ENCODE measurements at regions not wholly inside any gene's neighbourhood (a gene's known extent, or its start where the extent isn't known, plus 50 kb on each side); places are given as distances from the start of the nearest gene placed in this dataset.

DNA sequence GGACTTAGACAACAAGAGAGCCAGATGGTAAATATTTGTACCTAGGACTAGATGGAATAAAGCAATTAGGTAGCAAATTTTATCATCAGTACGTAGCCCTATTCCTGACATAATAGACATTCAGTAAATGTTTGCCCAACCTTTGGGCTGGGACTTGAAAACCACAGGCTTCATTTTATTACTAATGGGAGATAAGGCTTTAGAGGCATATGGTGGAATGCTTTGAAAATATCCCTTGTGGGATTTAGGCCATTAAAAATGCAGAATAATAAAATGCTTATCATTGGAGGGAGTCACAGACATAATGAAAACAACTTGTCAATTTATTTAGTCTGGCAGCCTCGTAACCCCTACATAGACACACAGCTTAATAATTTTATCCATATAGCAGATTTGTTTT is 296.1 kb upstream of the SPAG17 start (continued):
- TF ChIP-seq, protein P1, sequence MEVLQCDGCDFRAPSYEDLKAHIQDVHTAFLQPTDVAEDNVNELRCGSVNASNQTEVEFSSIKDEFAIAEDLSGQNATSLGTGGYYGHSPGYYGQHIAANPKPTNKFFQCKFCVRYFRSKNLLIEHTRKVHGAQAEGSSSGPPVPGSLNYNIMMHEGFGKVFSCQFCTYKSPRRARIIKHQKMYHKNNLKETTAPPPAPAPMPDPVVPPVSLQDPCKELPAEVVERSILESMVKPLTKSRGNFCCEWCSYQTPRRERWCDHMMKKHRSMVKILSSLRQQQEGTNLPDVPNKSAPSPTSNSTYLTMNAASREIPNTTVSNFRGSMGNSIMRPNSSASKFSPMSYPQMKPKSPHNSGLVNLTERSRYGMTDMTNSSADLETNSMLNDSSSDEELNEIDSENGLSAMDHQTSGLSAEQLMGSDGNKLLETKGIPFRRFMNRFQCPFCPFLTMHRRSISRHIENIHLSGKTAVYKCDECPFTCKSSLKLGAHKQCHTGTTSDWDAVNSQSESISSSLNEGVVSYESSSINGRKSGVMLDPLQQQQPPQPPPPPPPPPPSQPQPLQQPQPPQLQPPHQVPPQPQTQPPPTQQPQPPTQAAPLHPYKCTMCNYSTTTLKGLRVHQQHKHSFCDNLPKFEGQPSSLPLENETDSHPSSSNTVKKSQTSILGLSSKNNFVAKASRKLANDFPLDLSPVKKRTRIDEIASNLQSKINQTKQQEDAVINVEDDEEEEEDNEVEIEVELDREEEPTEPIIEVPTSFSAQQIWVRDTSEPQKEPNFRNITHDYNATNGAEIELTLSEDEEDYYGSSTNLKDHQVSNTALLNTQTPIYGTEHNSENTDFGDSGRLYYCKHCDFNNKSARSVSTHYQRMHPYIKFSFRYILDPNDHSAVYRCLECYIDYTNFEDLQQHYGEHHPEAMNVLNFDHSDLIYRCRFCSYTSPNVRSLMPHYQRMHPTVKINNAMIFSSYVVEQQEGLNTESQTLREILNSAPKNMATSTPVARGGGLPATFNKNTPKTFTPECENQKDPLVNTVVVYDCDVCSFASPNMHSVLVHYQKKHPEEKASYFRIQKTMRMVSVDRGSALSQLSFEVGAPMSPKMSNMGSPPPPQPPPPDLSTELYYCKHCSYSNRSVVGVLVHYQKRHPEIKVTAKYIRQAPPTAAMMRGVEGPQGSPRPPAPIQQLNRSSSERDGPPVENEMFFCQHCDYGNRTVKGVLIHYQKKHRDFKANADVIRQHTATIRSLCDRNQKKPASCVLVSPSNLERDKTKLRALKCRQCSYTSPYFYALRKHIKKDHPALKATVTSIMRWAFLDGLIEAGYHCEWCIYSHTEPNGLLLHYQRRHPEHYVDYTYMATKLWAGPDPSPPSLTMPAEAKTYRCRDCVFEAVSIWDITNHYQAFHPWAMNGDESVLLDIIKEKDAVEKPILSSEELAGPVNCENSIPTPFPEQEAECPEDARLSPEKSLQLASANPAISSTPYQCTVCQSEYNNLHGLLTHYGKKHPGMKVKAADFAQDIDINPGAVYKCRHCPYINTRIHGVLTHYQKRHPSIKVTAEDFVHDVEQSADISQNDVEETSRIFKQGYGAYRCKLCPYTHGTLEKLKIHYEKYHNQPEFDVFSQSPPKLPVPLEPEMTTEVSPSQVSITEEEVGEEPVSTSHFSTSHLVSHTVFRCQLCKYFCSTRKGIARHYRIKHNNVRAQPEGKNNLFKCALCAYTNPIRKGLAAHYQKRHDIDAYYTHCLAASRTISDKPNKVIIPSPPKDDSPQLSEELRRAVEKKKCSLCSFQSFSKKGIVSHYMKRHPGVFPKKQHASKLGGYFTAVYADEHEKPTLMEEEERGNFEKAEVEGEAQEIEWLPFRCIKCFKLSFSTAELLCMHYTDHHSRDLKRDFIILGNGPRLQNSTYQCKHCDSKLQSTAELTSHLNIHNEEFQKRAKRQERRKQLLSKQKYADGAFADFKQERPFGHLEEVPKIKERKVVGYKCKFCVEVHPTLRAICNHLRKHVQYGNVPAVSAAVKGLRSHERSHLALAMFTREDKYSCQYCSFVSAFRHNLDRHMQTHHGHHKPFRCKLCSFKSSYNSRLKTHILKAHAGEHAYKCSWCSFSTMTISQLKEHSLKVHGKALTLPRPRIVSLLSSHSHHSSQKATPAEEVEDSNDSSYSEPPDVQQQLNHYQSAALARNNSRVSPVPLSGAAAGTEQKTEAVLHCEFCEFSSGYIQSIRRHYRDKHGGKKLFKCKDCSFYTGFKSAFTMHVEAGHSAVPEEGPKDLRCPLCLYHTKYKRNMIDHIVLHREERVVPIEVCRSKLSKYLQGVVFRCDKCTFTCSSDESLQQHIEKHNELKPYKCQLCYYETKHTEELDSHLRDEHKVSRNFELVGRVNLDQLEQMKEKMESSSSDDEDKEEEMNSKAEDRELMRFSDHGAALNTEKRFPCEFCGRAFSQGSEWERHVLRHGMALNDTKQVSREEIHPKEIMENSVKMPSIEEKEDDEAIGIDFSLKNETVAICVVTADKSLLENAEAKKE (CRISPR knock-in tag; IDR thresholded peaks at IDR 0.05), result no peak
- TF ChIP-seq ZNF331 (CRISPR knock-in tag; IDR thresholded peaks at IDR 0.05; ENCODE audit: low read depth) (no peak), ZNF114 (CRISPR knock-in tag; IDR thresholded peaks at IDR 0.05) (no peak), EZH2phosphoT487 (IDR thresholded peaks at IDR 0.05; ENCODE audit: unreplicated experiment) (no peak), CREB1 (CRISPR knock-in tag; IDR thresholded peaks at IDR 0.05; ENCODE audit: low read depth) (no peak), EZH2 (IDR thresholded peaks at IDR 0.05; ENCODE audit: low read depth, unreplicated experiment) (no peak), POLR2AphosphoS5 (IDR thresholded peaks at IDR 0.05; ENCODE audit: low read depth) (no peak), STAT1 (IDR thresholded peaks at IDR 0.05; ENCODE audit: unreplicated experiment) (no peak)

DNA sequence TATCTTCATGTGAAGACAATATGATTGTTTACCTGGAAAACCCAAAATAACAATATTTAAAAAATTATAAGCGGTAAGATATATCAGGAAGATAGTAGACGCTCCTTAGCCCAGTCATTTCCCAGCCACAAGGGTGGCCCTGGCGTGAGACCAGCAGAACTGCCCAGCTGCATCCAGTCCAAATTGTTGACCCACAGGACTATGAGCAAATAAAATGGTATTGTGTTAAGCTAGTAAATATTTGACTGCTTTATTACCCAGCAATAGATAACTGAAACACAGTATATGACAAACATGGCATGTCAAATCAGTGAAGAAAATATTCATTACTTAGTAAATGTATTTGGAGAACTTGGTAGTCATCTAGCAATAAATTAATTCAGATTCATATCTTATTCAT is 294.3 kb upstream of the SPAG17 start:
- no peak overlapping the region; the same call in 1 of the 2 replicates for H3K27ac Mint-ChIP-seq
- no peak overlapping the region for H3K27ac ChIP-seq (ENCODE audit: low read depth)
- no peak overlapping the region for H2AFZ ChIP-seq
- TF ChIP-seq NANOG (IDR thresholded peaks at IDR 0.05; ENCODE audit: borderline replicate concordance), result no peak
- no peak for TF ChIP-seq POLR2AphosphoS5 (IDR thresholded peaks at IDR 0.05; ENCODE audit: low read depth)
- no peak for TF ChIP-seq EZH2 (IDR thresholded peaks at IDR 0.05; ENCODE audit: low read depth, unreplicated experiment)
- TF ChIP-seq, protein P2, sequence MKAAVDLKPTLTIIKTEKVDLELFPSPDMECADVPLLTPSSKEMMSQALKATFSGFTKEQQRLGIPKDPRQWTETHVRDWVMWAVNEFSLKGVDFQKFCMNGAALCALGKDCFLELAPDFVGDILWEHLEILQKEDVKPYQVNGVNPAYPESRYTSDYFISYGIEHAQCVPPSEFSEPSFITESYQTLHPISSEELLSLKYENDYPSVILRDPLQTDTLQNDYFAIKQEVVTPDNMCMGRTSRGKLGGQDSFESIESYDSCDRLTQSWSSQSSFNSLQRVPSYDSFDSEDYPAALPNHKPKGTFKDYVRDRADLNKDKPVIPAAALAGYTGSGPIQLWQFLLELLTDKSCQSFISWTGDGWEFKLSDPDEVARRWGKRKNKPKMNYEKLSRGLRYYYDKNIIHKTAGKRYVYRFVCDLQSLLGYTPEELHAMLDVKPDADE (IDR thresholded peaks at IDR 0.05), result no peak
- no peak for TF ChIP-seq JUNB (IDR thresholded peaks at IDR 0.05; ENCODE audit: unreplicated experiment)
- no peak for TF ChIP-seq STAT1 (IDR thresholded peaks at IDR 0.05; ENCODE audit: unreplicated experiment)
- no peak for TF ChIP-seq ZNF331 (CRISPR knock-in tag; IDR thresholded peaks at IDR 0.05; ENCODE audit: low read depth)
- no peak for TF ChIP-seq CREB1 (CRISPR knock-in tag; IDR thresholded peaks at IDR 0.05; ENCODE audit: low read depth)
- TF ChIP-seq, protein P3, sequence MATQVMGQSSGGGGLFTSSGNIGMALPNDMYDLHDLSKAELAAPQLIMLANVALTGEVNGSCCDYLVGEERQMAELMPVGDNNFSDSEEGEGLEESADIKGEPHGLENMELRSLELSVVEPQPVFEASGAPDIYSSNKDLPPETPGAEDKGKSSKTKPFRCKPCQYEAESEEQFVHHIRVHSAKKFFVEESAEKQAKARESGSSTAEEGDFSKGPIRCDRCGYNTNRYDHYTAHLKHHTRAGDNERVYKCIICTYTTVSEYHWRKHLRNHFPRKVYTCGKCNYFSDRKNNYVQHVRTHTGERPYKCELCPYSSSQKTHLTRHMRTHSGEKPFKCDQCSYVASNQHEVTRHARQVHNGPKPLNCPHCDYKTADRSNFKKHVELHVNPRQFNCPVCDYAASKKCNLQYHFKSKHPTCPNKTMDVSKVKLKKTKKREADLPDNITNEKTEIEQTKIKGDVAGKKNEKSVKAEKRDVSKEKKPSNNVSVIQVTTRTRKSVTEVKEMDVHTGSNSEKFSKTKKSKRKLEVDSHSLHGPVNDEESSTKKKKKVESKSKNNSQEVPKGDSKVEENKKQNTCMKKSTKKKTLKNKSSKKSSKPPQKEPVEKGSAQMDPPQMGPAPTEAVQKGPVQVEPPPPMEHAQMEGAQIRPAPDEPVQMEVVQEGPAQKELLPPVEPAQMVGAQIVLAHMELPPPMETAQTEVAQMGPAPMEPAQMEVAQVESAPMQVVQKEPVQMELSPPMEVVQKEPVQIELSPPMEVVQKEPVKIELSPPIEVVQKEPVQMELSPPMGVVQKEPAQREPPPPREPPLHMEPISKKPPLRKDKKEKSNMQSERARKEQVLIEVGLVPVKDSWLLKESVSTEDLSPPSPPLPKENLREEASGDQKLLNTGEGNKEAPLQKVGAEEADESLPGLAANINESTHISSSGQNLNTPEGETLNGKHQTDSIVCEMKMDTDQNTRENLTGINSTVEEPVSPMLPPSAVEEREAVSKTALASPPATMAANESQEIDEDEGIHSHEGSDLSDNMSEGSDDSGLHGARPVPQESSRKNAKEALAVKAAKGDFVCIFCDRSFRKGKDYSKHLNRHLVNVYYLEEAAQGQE (IDR thresholded peaks at IDR 0.05; ENCODE audit: unreplicated experiment), result no peak
- no peaks in the 10 kb centered on the region for H3K27me3 ChIP-seq (ENCODE audit: insufficient read depth)
- no peak overlapping the region for H3K4me2 ChIP-seq
- H3K9me2 ChIP-seq (ENCODE audit: insufficient read depth), result 0 out of 2 replicates have a peak, but pooled peaks cover 3% of the 10 kb centered on the region
- H3K4me3 Mint-ChIP-seq, result no peak overlapping the region
- H4K20me1 ChIP-seq (replicated peaks; ENCODE audit: insufficient read depth), result no peaks in the 10 kb centered on the region
- H3K4me1 Mint-ChIP-seq, result peaks cover 16% of the 10 kb centered on the region
- no peaks in the 10 kb centered on the region for H3K27me3 Mint-ChIP-seq (ENCODE audit: insufficient read depth, low read depth, poor library complexity)
- no peak for ATAC-seq
- no peak overlapping the region for H3K4me3 ChIP-seq
- H3K9me3 Mint-ChIP-seq, result peaks cover 4% of the 10 kb centered on the region; the same call in 1 of the 3 replicates
- no peak for DNase-seq (ENCODE audit: low spot score)
- peaks cover 15% of the 10 kb centered on the region for H3K4me1 ChIP-seq (ENCODE audit: insufficient read depth)
- H3K79me2 ChIP-seq (replicated peaks; ENCODE audit: insufficient read depth), result no peaks in the 10 kb centered on the region
- H3K36me3 Mint-ChIP-seq (ENCODE audit: low read depth), result 0 out of 3 replicates have a peak, but pooled peaks cover 4% of the 10 kb centered on the region
- H3K36me3 ChIP-seq (ENCODE audit: insufficient read depth), result no peaks in the 10 kb centered on the region
- H3F3A ChIP-seq (replicated peaks; ENCODE audit: low read depth), result no peaks in the 10 kb centered on the region
